Fibroblast of skin of right biceps (primary cell): ENCODE measurements at regions not wholly inside any gene's neighbourhood (a gene's known extent, or its start where the extent isn't known, plus 50 kb on each side); places are given as distances from the start of the nearest gene placed in this dataset.

ENCODE experiments used
- DNase-seq: peaks from one replicate; pipeline ENCODE4 v3.0.0-alpha.2; 2013

- no peak for DNase-seq
Measured at GRCh38 chr12:40559865-40560264, 132.4 kb upstream of the CNTN1 start.

- DNase-seq: no peak
Measured at GRCh38 chr12:40560848-40561247, 131.4 kb upstream of the CNTN1 start.

- DNase-seq: no peak
Measured at GRCh38 chr12:40561395-40561966, 130.8 kb upstream of the CNTN1 start.

- DNase-seq: no peak
Measured at GRCh38 chr12:40565029-40565633, 127.1 kb upstream of the CNTN1 start.

- no peak for DNase-seq
Measured at GRCh38 chr12:40566271-40566670, 126.0 kb upstream of the CNTN1 start.

GRCh38 chr12:40569626-40570179 is 122.5 kb upstream of the CNTN1 start:
- DNase-seq: peak; percentile 27

- DNase-seq: no peak
Measured at GRCh38 chr12:40573024-40573423, 119.2 kb upstream of the CNTN1 start.

GRCh38 chr12:40575987-40576386 is 116.3 kb upstream of the CNTN1 start:
- DNase-seq: no peak

GRCh38 chr12:40577834-40578233 is 114.4 kb upstream of the CNTN1 start:
- no peak for DNase-seq

GRCh38 chr12:40579687-40580086 is 112.6 kb upstream of the CNTN1 start:
- no peak for DNase-seq

GRCh38 chr12:40580346-40580745 is 111.9 kb upstream of the CNTN1 start:
- no peak for DNase-seq

- no peak for DNase-seq
Measured at GRCh38 chr12:40581889-40582288, 110.3 kb upstream of the CNTN1 start.

- DNase-seq: no peak
Measured at GRCh38 chr12:40583743-40584142, 108.5 kb upstream of the CNTN1 start.

- DNase-seq: no peak
Measured at GRCh38 chr12:40584763-40585162, 107.5 kb upstream of the CNTN1 start.

GRCh38 chr12:40586823-40587222 is 105.4 kb upstream of the CNTN1 start:
- DNase-seq: no peak

- no peak for DNase-seq
Measured at GRCh38 chr12:40587421-40587820, 104.8 kb upstream of the CNTN1 start.

GRCh38 chr12:40587970-40588369 is 104.3 kb upstream of the CNTN1 start:
- DNase-seq: no peak

GRCh38 chr12:40597133-40597532 is 95.1 kb upstream of the CNTN1 start:
- DNase-seq: no peak

- DNase-seq: no peak
Measured at GRCh38 chr12:40598073-40598472, 94.2 kb upstream of the CNTN1 start.

GRCh38 chr12:40602562-40602961 is 89.7 kb upstream of the CNTN1 start:
- DNase-seq: no peak

- DNase-seq: no peak
Measured at GRCh38 chr12:40614923-40615322, 77.3 kb upstream of the CNTN1 start.

GRCh38 chr12:40615590-40615989 is 76.6 kb upstream of the CNTN1 start:
- no peak for DNase-seq

- no peak for DNase-seq
Measured at GRCh38 chr12:40616383-40616915, 75.8 kb upstream of the CNTN1 start.

- DNase-seq: peak; percentile 2
Measured at GRCh38 chr12:40618636-40619035, 73.6 kb upstream of the CNTN1 start.

- DNase-seq: no peak
Measured at GRCh38 chr12:40620564-40621019, 71.6 kb upstream of the CNTN1 start.
